ENCODE measurements at regions not wholly inside any gene's neighbourhood (a gene's known extent, or its start where the extent isn't known, plus 50 kb on each side); places are given as distances from the start of the nearest gene placed in this dataset.

DNA sequence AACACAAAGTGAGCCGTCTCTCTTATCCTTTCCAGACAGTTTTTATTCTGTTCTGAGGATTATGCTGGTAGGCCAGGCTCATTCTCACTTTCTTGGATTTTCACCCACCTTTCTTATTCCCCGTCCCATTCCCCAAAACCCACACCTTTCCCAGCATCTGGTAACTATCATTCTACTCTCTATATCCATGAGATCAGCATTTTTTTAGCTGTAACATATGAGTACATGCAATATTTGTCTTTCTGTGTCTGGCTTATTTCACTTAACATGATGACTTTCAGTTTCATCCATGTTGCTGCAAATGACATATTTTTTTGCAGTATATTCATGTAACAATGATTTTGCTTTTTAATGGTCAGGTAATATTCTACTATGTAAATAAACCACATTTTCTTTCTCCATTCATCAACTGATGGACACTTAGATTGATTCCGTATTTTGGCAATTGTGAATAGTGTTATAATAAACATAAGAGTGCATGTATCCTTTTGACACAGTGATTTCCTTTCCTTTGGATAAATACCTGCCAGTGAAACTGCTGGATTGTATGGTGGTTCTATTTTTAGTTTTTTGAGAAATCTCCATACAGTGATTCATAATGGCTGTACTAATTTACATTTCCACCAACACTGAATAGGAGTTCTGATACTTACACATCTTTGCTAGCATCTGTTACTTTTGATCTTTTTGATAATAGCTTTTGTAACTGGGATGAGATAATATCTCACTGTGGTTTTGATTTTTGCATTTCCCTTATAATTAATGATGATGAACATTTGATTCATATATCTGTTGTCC, 289.3 kb downstream of the RPRM start:
- no peak for DNase-seq

GRCh38 chr2:153179808-153180207, 298.8 kb downstream of the RPRM start:
- DNase-seq: no peak

- no peak for DNase-seq
These were observed 309.0 kb downstream of the RPRM start for GRCh38 chr2:153169609-153170008.

DNA sequence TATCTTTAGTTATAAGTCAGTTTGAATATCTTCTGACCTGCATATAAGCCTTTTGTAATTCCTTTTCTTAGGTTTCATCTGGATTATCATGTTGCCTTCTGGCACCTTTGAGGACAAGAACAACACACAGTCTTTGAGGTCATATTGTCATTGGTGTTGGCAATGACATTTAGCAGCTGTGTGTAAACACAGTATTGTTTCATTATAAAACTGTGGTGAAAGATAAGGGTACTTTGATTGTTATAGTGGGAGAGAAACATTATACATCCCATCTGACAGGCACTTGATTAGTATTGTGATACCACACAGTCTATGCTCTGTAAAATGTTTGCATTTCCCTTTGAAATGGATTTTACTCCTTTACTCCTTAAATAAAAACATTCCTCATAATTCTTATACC, 313.5 kb downstream of the RPRM start:
- DNase-seq: no peak

DNA sequence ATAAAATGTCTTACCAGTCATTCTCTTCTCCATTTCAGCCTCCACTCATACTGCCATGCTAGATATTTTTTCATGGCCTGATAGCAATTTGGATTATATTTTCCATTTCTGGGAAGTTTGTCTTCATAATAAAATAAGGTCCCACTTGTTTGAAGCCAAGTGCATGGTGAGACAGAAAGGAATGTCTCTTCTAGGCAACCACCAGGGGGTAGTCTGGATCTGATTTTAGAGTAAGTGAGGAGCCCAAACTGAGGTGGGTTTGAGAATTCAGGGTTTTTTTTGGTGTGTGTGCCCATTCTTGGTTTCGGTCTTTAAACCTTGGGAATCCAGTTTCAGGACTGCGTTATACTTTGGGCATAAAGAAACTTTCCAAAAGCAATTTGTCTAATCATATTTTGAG, 315.5 kb downstream of the RPRM start:
- peak in 1 of 5 experiments; percentile 31 for DNase-seq

GRCh38 chr2:153156743-153157142, 321.8 kb downstream of the RPRM start:
- DNase-seq: no peak

DNA sequence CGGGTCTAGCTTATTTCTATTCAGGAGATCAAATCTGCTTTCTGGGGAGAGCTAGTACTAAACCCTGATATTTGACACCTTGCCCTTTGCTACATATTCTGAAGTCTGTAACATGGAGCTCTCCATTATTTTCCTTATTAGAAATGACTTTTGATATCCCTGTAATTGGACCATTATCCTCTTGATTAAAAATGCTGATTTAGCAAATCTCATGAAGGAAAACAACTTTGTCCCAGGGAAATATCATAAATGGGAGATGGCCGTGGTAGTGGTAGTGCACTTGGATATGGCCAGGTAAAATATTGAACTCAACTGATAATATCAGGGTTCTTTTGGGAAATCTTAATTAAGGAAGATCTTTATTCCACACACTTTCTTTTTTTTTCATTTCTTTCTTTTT, 326.5 kb downstream of the RPRM start:
- DNase-seq: no peak

DNA sequence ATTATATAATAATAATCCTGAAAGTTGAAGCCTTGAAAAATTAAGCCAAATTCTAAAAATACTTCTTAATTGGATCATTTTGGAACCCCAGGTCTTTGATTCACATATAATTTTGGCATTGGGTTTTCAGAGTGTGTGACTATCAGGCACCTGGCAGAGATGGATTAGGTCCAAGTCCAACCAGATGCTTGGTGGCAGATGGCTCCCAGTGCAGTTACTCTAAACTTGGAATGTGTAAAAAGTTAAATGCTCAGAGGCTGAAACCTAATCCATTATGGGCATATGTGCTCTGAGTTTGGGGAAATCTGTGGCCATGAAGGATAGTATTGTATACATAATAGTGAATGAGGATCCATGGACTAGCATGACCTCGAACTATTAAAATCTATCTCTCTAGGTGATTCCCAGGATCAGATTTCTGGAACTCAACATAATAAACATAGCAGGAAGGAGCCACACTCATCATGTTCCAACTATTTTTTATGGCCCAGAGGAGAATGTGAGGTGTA, 333.0 kb downstream of the RPRM start:
- no peak for DNase-seq

- no peak for DNase-seq
These were observed 335.0 kb downstream of the RPRM start for GRCh38 chr2:153143540-153143939.

DNA sequence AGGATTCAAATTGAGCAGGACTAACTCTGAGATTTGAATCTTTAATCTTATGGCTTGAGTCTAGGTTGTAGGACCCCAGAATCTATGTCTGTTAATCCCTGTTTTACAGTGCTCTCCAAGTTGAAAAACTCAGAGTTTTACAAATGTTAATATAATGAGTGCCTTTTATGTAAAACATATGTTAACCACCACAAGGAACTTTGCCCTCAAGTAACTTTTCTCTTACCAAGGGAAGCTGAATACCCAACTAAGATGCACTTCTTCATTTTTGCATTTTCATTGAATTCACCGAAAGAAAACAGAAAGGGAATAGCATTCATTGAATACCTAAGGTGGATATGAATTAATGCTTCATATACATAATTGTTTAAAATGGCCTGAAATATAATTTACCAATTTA, 338.1 kb downstream of the RPRM start:
- DNase-seq: no peak

DNA sequence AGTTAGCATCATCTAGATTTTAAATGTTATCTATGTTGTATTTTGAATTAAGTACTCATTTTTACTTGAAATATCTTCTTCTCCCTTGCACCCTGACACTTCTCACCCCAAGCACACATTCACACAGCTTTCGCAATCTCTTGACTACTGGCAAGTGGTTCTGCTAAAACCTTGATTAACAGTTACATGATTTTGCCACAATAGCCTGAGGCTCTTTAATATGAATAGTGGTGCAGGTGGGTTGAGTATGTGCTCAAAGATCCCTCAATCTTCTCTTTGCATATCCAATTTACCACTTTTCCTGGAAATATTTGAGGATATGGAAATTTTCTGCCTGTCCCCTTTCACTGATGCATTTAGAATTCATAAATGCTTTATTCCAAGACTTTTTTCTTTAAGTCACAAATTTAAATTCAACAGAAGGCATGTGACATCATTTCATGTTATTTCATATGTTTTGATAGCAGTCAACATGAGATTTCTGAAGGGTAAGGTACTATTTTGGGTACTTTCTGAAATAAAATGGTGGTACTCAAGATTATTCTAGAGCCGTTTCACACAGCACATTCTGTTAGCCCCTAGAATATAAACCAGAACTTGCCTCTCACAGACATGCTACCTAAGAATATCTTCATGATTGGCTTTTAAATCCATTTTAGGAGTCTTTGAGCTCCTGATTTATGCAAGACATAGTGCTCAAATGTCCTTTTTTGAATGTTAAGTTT, 339.7 kb downstream of the RPRM start:
- DNase-seq: no peak

GRCh38 chr2:153136216-153136615, 342.3 kb downstream of the RPRM start:
- no peak for DNase-seq

DNA sequence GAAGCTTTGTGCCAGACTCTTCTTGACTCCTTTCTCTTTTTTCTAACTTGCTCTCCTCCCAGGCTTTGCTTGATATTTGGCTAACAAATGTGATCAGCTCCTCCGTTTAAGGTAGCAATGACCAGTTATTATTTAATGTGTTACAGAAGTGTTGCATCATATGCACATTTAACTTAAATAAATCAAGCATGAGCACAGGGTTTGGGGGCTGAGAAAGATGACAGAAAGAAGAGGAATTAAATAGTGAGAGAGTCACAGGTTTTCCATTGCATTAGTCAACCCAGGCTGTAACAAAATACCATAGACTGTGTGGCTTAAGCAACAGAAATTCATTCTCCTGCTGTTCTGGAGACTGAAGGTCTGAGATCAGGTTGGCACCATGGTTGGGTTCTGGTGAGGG, 343.8 kb downstream of the RPRM start:
- DNase-seq: no peak

- no peak for DNase-seq
These were observed 344.8 kb downstream of the RPRM start for GRCh38 chr2:153133716-153134115.

GRCh38 chr2:153132418-153132817, 346.1 kb downstream of the RPRM start:
- no peak for DNase-seq

DNA sequence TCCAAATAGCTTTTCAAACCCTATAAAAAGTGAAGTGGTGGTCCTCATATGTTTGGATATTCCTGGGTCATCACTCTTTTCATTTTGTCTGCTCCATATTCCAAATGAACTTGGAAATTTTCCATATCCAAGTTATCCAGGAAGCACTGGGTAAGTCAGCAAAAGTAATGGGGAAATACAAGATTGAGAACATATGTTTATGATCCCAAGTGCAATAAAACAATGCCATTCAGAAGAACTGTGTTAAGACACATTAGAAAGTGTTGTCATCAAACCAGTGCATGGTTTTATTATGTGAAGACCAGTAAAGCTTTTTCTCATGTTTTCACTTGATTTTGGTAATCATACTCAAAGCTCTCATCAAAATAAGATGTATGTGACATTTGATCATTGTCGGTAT, 363.4 kb downstream of the RPRM start:
- DNase-seq: no peak

- no peak for DNase-seq
These were observed 368.1 kb downstream of the RPRM start for GRCh38 chr2:153110486-153110885.

DNA sequence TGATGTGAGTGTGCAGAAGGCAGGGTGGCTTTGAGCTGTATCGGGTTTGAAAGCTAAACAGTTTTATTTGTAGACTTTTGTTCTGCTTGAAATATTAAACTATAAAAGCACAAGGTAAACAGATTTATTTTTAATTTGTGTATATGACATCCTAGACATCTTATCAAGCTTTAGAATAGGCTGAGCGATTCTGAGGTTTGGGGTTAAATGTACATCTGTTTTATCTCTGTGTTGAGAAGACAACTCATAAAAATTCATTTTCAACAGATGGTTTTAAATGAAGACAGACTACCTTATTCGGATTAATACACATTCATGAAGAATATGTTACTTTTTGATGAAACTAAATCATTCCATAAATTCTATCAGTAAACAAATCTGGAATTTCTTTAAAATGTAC, 368.8 kb downstream of the RPRM start:
- DNase-seq: no peak

GRCh38 chr2:153106802-153107477, 371.6 kb downstream of the RPRM start:
- DNase-seq: no peak

- no peak for DNase-seq
These were observed 372.6 kb downstream of the RPRM start for GRCh38 chr2:153105829-153106578.

DNA sequence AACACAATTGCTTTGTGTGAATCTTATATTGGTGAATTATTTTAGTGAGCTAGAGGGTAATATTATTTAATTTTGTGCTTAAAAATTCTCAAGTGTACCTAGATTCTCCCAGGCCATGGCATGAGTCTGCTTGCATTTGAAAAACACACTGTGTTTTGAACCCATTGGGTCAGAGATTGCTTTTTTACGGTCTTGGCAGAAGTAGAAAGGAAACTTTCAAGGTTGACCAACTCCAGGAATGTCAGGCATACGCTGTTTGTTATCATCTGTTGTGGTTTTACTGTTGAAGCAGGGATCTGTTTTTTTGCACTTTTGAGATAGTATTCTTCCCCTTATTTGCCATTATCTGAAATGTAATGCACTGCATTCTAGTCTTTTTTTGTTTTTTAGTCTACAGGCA, 377.4 kb downstream of the RPRM start:
- DNase-seq: no peak

GRCh38 chr2:153100151-153100550, 378.4 kb downstream of the RPRM start:
- DNase-seq: no peak

DNA sequence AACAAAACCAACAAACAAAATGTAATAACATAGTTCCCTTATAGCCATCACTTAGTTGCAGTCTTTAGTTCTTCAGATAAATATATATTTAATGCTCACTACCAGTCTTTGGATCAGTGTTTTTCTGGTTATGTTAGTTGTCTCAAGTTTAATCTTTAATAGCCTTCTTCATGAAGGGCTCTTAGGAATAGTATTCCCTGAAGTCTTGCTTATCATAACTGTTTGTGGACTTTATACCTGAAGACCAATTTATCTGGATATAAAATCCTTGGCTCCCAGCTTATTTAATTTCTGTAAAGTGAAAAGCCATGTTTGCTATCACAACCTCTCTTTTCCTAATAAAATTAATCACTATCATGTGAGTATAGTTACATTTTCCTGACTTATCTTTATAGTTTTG, 379.7 kb downstream of the ARL6IP6 start:
- no peak for DNase-seq
